RWPE1 (cell line): ENCODE measurements at regions not wholly inside any gene's neighbourhood (a gene's known extent, or its start where the extent isn't known, plus 50 kb on each side); places are given as distances from the start of the nearest gene placed in this dataset.
A peak's percentile ranks its signal among the peaks of the same experiment; 100 is the strongest.
"Not testable (repeated sequence)": the region's sequence is repeated elsewhere in the genome, so short reads cannot be mapped to it uniquely, and the experiment has no call there.

Experiments
- CTCF ChIA-PET: fragments of 350-600 bp; sonication (Branson Sonifier 250); formaldehyde crosslinking; extraction: SDS; loops from one replicate; lab custom pipeline; 2021; lab: Yijun Ruan, JAX
- POLR2A ChIA-PET: fragments of 400-600 bp; formaldehyde crosslinking; extraction: SDS; loops from one replicate; lab custom pipeline; 2020; ENCODE audit warnings: antibody characterized with exemption; ENCODE audit not compliant: low non-redundant PET; lab: Yijun Ruan, JAX
- DNase-seq: peaks from one replicate; pipeline ENCODE4 v3.0.0; 2012; ENCODE audit warnings: low spot score
- H3K27ac ChIP-seq: fragments of 450-650 bp; 2 replicates; pipeline ENCODE4 v1.5.1; 2017
- TF ChIP-seq, protein P1 (sequence below): fragments of 450-650 bp; conservative IDR thresholded peaks from 2 replicates; pipeline ENCODE4 v1.5.1; 2017; ENCODE audit warnings: low read depth, mild to moderate bottlenecking

- POLR2A ChIA-PET = no interaction called here
These were observed 352.4 kb upstream of the ARHGEF26 start for GRCh38 chr3:153768561-153769469.

GRCh38 chr3:153783106-153783505, 338.1 kb upstream of the ARHGEF26 start:
- no peak overlapping the region for H3K27ac ChIP-seq
- POLR2A ChIA-PET = no interaction called here
- DNase-seq = no peak
- CTCF ChIA-PET = no interaction called here
- TF ChIP-seq, protein P1, sequence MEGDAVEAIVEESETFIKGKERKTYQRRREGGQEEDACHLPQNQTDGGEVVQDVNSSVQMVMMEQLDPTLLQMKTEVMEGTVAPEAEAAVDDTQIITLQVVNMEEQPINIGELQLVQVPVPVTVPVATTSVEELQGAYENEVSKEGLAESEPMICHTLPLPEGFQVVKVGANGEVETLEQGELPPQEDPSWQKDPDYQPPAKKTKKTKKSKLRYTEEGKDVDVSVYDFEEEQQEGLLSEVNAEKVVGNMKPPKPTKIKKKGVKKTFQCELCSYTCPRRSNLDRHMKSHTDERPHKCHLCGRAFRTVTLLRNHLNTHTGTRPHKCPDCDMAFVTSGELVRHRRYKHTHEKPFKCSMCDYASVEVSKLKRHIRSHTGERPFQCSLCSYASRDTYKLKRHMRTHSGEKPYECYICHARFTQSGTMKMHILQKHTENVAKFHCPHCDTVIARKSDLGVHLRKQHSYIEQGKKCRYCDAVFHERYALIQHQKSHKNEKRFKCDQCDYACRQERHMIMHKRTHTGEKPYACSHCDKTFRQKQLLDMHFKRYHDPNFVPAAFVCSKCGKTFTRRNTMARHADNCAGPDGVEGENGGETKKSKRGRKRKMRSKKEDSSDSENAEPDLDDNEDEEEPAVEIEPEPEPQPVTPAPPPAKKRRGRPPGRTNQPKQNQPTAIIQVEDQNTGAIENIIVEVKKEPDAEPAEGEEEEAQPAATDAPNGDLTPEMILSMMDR = no peak

More at GRCh38 chr3:153768561-153769469, 352.4 kb upstream of the ARHGEF26 start:
- CTCF ChIA-PET = interaction anchor here (0.6 to 1.2 kb wide), 9 partner anchors 11 to 949 kb away, joined by 3 to 5 read pairs (median 3); no protein-coding TSS in a partner anchor
- H3K27ac ChIP-seq = no peak overlapping the region
- TF ChIP-seq, protein P1 = peak; percentile 76
- DNase-seq = peak; percentile 42

DNA sequence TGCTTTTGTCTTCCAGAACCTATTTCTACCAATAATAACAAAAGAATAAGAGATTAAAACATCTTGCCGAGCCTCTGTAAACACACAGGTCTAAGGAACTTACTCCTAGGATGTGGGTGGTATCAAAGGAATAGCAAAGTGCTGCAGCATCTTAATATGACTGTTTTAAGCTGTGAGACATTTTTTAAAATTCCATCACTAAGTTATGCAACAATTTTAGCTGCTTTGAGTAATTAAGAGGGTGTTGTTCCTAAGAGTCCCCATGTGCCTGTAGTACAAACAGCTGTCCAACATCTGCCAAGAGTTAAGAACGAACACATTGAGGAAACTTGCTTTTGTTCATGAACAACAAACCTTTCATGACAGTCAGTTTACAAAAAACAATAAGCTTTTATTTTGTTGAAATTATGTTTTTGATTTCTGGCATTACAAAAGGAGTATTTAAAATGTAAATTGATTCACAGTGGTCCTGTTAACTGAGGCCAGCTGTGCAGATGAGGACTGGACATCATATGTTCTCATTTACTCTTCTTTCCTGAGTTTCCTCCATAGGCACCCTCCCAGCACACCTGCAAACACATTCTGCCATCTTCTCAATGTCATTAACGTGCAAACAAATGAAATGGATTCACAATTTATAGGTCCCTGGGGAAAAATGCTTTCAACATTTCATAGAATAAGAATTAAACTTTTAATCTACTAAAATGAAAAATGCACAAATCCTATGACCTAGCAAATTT, 337.3 kb upstream of the ARHGEF26 start:
- no peak for DNase-seq
- ChIA-PET CTCF (no interaction called here), POLR2A (no interaction called here)
- H3K27ac ChIP-seq = no peak overlapping the region
- TF ChIP-seq, protein P1 = no peak

GRCh38 chr3:153785901-153786300, 335.3 kb upstream of the ARHGEF26 start:
- H3K27ac ChIP-seq = no peak overlapping the region
- DNase-seq = no peak
- CTCF ChIA-PET = interaction anchor here (0.5 kb wide), 1 partner anchor 23 kb away, joined by 3 read pairs; no protein-coding TSS in a partner anchor
- POLR2A ChIA-PET = no interaction called here
- TF ChIP-seq, protein P1 = no peak

DNA sequence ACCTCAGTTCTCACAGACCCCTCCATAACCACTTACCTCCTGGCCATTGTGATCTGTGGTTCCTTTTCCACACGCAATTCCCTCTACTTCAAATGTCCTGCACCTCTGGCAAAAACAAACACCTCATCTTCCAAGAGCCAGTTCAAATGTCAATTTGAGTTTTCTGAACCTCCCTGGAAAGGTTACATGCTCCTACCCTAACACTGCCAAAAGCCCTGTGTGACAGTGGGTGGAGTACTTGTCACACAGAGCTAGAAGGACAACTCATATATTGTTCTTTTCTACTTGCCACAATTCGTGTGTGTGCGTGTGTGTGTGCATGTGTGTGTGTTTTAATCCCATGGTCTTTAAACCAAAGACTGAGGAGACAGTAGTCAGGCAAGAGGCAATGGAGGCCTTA, 331.8 kb upstream of the ARHGEF26 start:
- ChIA-PET POLR2A (no interaction called here), CTCF (no interaction called here)
- H3K27ac ChIP-seq = no peak overlapping the region
- DNase-seq = no peak
- TF ChIP-seq, protein P1 = no peak

DNA sequence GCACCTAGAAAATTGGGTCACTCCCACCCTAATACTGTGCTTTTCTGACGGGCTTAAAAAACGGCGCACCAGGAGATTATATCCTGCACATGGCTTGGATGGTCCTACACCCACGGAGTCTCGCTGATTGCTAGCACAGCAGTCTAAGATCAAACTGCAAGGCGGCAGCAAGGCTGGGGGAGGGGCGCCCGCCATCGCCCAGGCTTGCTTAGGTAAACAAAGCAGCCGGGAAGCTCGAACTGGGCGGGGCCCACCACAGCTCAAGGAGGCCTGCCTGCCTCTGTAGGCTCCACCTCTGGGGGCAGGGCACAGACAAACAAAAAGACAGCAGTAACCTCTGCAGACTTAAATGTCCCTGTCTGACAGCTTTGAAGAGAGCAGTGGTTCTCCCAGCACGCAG, 324.1 kb upstream of the ARHGEF26 start:
- CTCF ChIA-PET, POLR2A ChIA-PET, DNase-seq, H3K27ac ChIP-seq: not testable (repeated sequence)
